WTC11 (cell line): ENCODE measurements at regions not wholly inside any gene's neighbourhood (a gene's known extent, or its start where the extent isn't known, plus 50 kb on each side); places are given as distances from the start of the nearest gene placed in this dataset.

Source experiments
- ATAC-seq: fragments of 200-7000 bp; cut with Tn5 transposase; 2 replicates; pipeline ENCODE4 v1.10.0; 2021; ENCODE audit warnings: mild to moderate bottlenecking, moderate library complexity
- CTCF ChIA-PET: fragments of 300-600 bp; sonication (Branson Sonifier 250); formaldehyde crosslinking; loops from one replicate; lab custom pipeline; 2021; ENCODE audit warnings: antibody characterized with exemption; lab: Charles Lee
- POLR2A ChIA-PET: fragments of 350-600 bp; sonication (Branson Sonifier 250); formaldehyde crosslinking; loops from one replicate; lab custom pipeline; 2021; ENCODE audit warnings: antibody characterized with exemption; lab: Charles Lee
- DNase-seq: peaks from one replicate; pipeline ENCODE4 v3.0.0; 2021; ENCODE audit warnings: low spot score
- H3K27ac Mint-ChIP-seq: 2 replicates; pipeline ENCODE4 v1.8.0; 2021; ENCODE audit warnings: mixed read lengths
- H3K27me3 Mint-ChIP-seq: 2 replicates; pipeline ENCODE4 v1.8.0; 2021; ENCODE audit warnings: low read depth, mild to moderate bottlenecking, moderate library complexity, mixed read lengths
- H3K36me3 Mint-ChIP-seq: 2 replicates; pipeline ENCODE4 v1.8.0; 2021; ENCODE audit warnings: mixed read lengths
- H3K4me1 Mint-ChIP-seq: 2 replicates; pipeline ENCODE4 v1.8.0; 2022; ENCODE audit warnings: mixed read lengths
- H3K4me3 Mint-ChIP-seq: 2 replicates; pipeline ENCODE4 v1.8.0; 2021; ENCODE audit warnings: mild to moderate bottlenecking, moderate library complexity, mixed read lengths
- H3K9me3 Mint-ChIP-seq: 2 replicates; pipeline ENCODE4 v1.8.0; 2021; ENCODE audit warnings: mixed read lengths
- AFF4 ChIP-seq: sonication (generic); formaldehyde crosslinking; IDR thresholded peaks from 2 replicates; pipeline ENCODE4 v1.8.1; 2023; ENCODE audit warnings: mild to moderate bottlenecking, missing genetic modification reagents, borderline replicate concordance
- CREB1 ChIP-seq: sonication (generic); formaldehyde crosslinking; IDR thresholded peaks from 2 replicates; pipeline ENCODE4 v1.8.0; 2023; ENCODE audit warnings: mild to moderate bottlenecking, missing genetic modification reagents
- CREM ChIP-seq: sonication (generic); formaldehyde crosslinking; IDR thresholded peaks from 2 replicates; pipeline ENCODE4 v1.8.1; 2022; ENCODE audit warnings: mild to moderate bottlenecking, missing genetic modification reagents, moderate library complexity
- E2F1 ChIP-seq: sonication (generic); formaldehyde crosslinking; IDR thresholded peaks from 2 replicates; pipeline ENCODE4 v1.8.0; 2022; ENCODE audit warnings: mild to moderate bottlenecking, missing genetic modification reagents
- E2F5 ChIP-seq: sonication (generic); formaldehyde crosslinking; IDR thresholded peaks from 2 replicates; pipeline ENCODE4 v1.8.1; 2022; ENCODE audit warnings: mild to moderate bottlenecking, moderate library complexity, missing genetic modification reagents
- GABPB1 ChIP-seq: sonication (generic); formaldehyde crosslinking; IDR thresholded peaks from 2 replicates; pipeline ENCODE4 v1.8.1; 2023; ENCODE audit warnings: mild to moderate bottlenecking, missing genetic modification reagents
- MAX ChIP-seq: sonication (generic); formaldehyde crosslinking; IDR thresholded peaks from 2 replicates; pipeline ENCODE4 v1.8.0; 2022; ENCODE audit warnings: mild to moderate bottlenecking, missing genetic modification reagents
- NFYB ChIP-seq: sonication (generic); formaldehyde crosslinking; conservative IDR thresholded peaks from 2 replicates; pipeline ENCODE4 v1.8.0; 2022; ENCODE audit warnings: low read depth, missing genetic modification reagents
- SMAD3 ChIP-seq: sonication (generic); formaldehyde crosslinking; IDR thresholded peaks from 2 replicates; pipeline ENCODE4 v1.8.0; 2022; ENCODE audit warnings: missing genetic modification reagents, mild to moderate bottlenecking, borderline replicate concordance
- SOX15 ChIP-seq: fragments of 250-450 bp; sonication (Bioruptor Pico); IDR thresholded peaks from 2 replicates; pipeline ENCODE4 v1.9.0; 2021; ENCODE audit warnings: mild to moderate bottlenecking
- TCF7 ChIP-seq: sonication (generic); formaldehyde crosslinking; IDR thresholded peaks from 2 replicates; pipeline ENCODE4 v1.8.0; 2022; ENCODE audit warnings: mild to moderate bottlenecking, low read depth, missing genetic modification reagents, moderate library complexity
- TEAD1 ChIP-seq: sonication (generic); formaldehyde crosslinking; IDR thresholded peaks from 2 replicates; pipeline ENCODE4 v1.8.0; 2022; ENCODE audit warnings: mild to moderate bottlenecking, missing genetic modification reagents
- USF2 ChIP-seq: sonication (generic); formaldehyde crosslinking; IDR thresholded peaks from 2 replicates; pipeline ENCODE4 v1.8.1; 2023; ENCODE audit warnings: mild to moderate bottlenecking, missing genetic modification reagents, moderate library complexity
- ZBTB43 ChIP-seq: sonication (generic); formaldehyde crosslinking; IDR thresholded peaks from 2 replicates; pipeline ENCODE4 v1.8.1; 2023; ENCODE audit warnings: mild to moderate bottlenecking, missing genetic modification reagents
- ZNF121 ChIP-seq: sonication (generic); formaldehyde crosslinking; IDR thresholded peaks from 2 replicates; pipeline ENCODE4 v1.8.0; 2023; ENCODE audit warnings: missing genetic modification reagents
- ZNF423 ChIP-seq: fragments of 250-450 bp; sonication (Bioruptor Pico); IDR thresholded peaks from 2 replicates; pipeline ENCODE4 v2.1.2; 2022; ENCODE audit warnings: mild to moderate bottlenecking, moderate library complexity
- ZNF532 ChIP-seq: fragments of 250-450 bp; sonication (Bioruptor Pico); IDR thresholded peaks from 2 replicates; pipeline ENCODE4 v1.9.0; 2021; ENCODE audit warnings: mild to moderate bottlenecking, borderline replicate concordance

- peaks cover 43% of the 10 kb centered on the region for H3K9me3 Mint-ChIP-seq
- POLR2A ChIA-PET, result no interaction called here
Measured at GRCh38 chr4:189497516-189497915, 443.2 kb upstream of the FRG1 start.

GRCh38 chr4:189497996-189498395, 442.7 kb upstream of the FRG1 start:
- no peak overlapping the region for H3K27ac Mint-ChIP-seq
- POLR2A ChIA-PET, result no interaction called here
- peaks cover 6% of the 10 kb centered on the region for H3K27me3 Mint-ChIP-seq
- no peak overlapping the region for H3K4me3 Mint-ChIP-seq
- H3K36me3 Mint-ChIP-seq, result peaks cover 23% of the 10 kb centered on the region
- peaks cover 38% of the 10 kb centered on the region for H3K9me3 Mint-ChIP-seq
- ATAC-seq (no peak), DNase-seq (no peak)
- H3K4me1 Mint-ChIP-seq, result no peaks in the 10 kb centered on the region
- CTCF ChIA-PET, result no interaction called here
- TF ChIP-seq TEAD1 (CRISPR knock-in tag) (no peak), ZNF121 (no peak), SOX15 (CRISPR knock-in tag) (no peak), CREM (no peak), E2F5 (CRISPR knock-in tag) (no peak), CREB1 (CRISPR knock-in tag) (no peak), AFF4 (CRISPR knock-in tag) (no peak)

More at GRCh38 chr4:189497516-189497915, 443.2 kb upstream of the FRG1 start:
- CTCF ChIA-PET, result no interaction called here
- peaks cover 6% of the 10 kb centered on the region for H3K27me3 Mint-ChIP-seq
- no peak for TF ChIP-seq MAX (CRISPR knock-in tag)
- no peak for TF ChIP-seq ZNF532 (CRISPR knock-in tag)
- no peak for TF ChIP-seq E2F1
- no peak for TF ChIP-seq USF2 (CRISPR knock-in tag)
- TF ChIP-seq ZNF423 (CRISPR knock-in tag), result no peak
- no peak for TF ChIP-seq SMAD3 (CRISPR knock-in tag)
- TF ChIP-seq ZBTB43 (CRISPR knock-in tag), result no peak
- TF ChIP-seq NFYB (CRISPR knock-in tag), result no peak
- no peak for TF ChIP-seq TCF7 (CRISPR knock-in tag)
- no peak for TF ChIP-seq GABPB1
- TF ChIP-seq ZNF121, result no peak
- H3K4me1 Mint-ChIP-seq, result no peaks in the 10 kb centered on the region
- H3K27ac Mint-ChIP-seq, result no peak overlapping the region
- DNase-seq (no peak), ATAC-seq (no peak)
- H3K4me3 Mint-ChIP-seq, result no peak overlapping the region
- H3K36me3 Mint-ChIP-seq, result peaks cover 28% of the 10 kb centered on the region
